HCT116 (cell line): ENCODE measurements at regions not wholly inside any gene's neighbourhood (a gene's known extent, or its start where the extent isn't known, plus 50 kb on each side); places are given as distances from the start of the nearest gene placed in this dataset.

Experiments
- ATAC-seq: fragments of 200-7000 bp; cut with Tn5 transposase; 2 replicates; pipeline ENCODE4 v1.9.1; 2020; ENCODE audit warnings: mild to moderate bottlenecking, moderate library complexity
- BruUV-seq: library from RNA; stranded (reverse); fragments of 400-500 nt; replicated peaks from 2 replicates; lab custom pipeline; 2021; lab: Mats Ljungman, UMichigan
- CTCF ChIA-PET: fragments of 300-600 bp; sonication (Branson Sonifier 250); formaldehyde crosslinking; loops from one replicate; lab custom pipeline; 2021; ENCODE audit warnings: antibody characterized with exemption; lab: Charles Lee
- POLR2A ChIA-PET: fragments of 300-600, 350-600 bp; sonication (Branson Sonifier 250); formaldehyde crosslinking; loops from one replicate; lab custom pipeline; 2021; ENCODE audit warnings: antibody characterized with exemption; lab: Charles Lee
- RAD21 ChIA-PET, 2 experiments: fragments of 300-600 bp; sonication (Branson Sonifier 250); formaldehyde crosslinking; loops; one replicate each; lab custom pipeline; 2023; ENCODE audit warnings: low total read pairs in 2 of 2; ENCODE audit not compliant: uncharacterized antibody in 2 of 2, unreplicated experiment in 2 of 2, low non-redundant PET in 1 of 2; lab: Charles Lee
- DNase-seq: peaks from one replicate; pipeline ENCODE4 v3.0.0-alpha.2; 2010; ENCODE audit warnings: low read depth, low spot score
- H2AFZ ChIP-seq: fragments of 200-600 bp; shearing (Covaris generic), sonication (generic); 2 replicates; pipeline ENCODE4 v1.6.1; 2017; ENCODE audit warnings: low read depth, mixed run types, mixed read lengths, antibody characterized with exemption, low read length; ENCODE audit not compliant: poor library complexity, severe bottlenecking
- H3K27ac ChIP-seq: 2 replicates; pipeline ENCODE4 v1.5.1; 2012; ENCODE audit warnings: low read depth, low read length
- H3K27me3 ChIP-seq: fragments of 200-600 bp; sonication (generic); 2 replicates; pipeline ENCODE4 v1.6.1; 2016; ENCODE audit warnings: mixed run types, low read length, mixed read lengths; ENCODE audit not compliant: insufficient read depth
- H3K36me3 ChIP-seq, 2 experiments: fragments of 200-500 bp in 1 of 2; fragments of 200-600 bp in 1 of 2; sonication (Bioruptor generic) in 1 of 2; sonication (generic) in 1 of 2; 2 replicates each; pipeline versions ENCODE4 v1.5.1 to v1.6.1; 2014 to 2016; ENCODE audit warnings: low read length in 2 of 2, inconsistent platforms in 1 of 2, mixed read lengths in 1 of 2, mixed run types in 1 of 2; ENCODE audit not compliant: insufficient read depth in 2 of 2, control insufficient read depth in 1 of 2
- H3K4me1 ChIP-seq, 2 experiments: fragments of 200-600 bp in 1 of 2; sonication (generic) in 1 of 2; 2 replicates each; pipeline versions ENCODE4 v1.5.1 to v1.6.1; 2012 to 2017; ENCODE audit warnings: low read length in 2 of 2, inconsistent platforms in 1 of 2, mild to moderate bottlenecking in 1 of 2, mixed read lengths in 1 of 2, mixed run types in 1 of 2, moderate library complexity in 1 of 2; ENCODE audit not compliant: insufficient read depth in 2 of 2, control insufficient read depth in 1 of 2
- H3K4me2 ChIP-seq: fragments of 200-600 bp; sonication (generic); 2 replicates; pipeline ENCODE4 v1.6.1; 2017; ENCODE audit warnings: mixed run types, low read length, mixed read lengths
- H3K4me3 ChIP-seq, 2 experiments: fragments of 200-600 bp in 1 of 2; sonication (generic) in 1 of 2; replicated peaks in 1 of 2; 2 replicates each; pipeline ENCODE4 v1.5.1; 2011 to 2016; ENCODE audit warnings: low read length in 2 of 2, control low read depth in 1 of 2, low read depth in 1 of 2, mild to moderate bottlenecking in 1 of 2, mixed read lengths in 1 of 2, mixed run types in 1 of 2
- H3K79me2 ChIP-seq: fragments of 200-600 bp; sonication (generic); 2 replicates; pipeline ENCODE4 v1.6.1; 2017; ENCODE audit warnings: mild to moderate bottlenecking, mixed run types, low read length, moderate library complexity, mixed read lengths; ENCODE audit not compliant: insufficient read depth
- H3K9ac ChIP-seq: fragments of 200-600 bp; sonication (generic); 2 replicates; pipeline ENCODE4 v1.6.1; 2016; ENCODE audit warnings: low read length, mixed read lengths
- H3K9me2 ChIP-seq: fragments of 200-600 bp; sonication (generic), shearing (Covaris generic); 2 replicates; pipeline ENCODE4 v1.6.1; 2017; ENCODE audit warnings: mixed run types, mild to moderate bottlenecking, moderate library complexity; ENCODE audit not compliant: insufficient read depth
- H3K9me3 ChIP-seq, 2 experiments: fragments of 200-500 bp in 1 of 2; fragments of 200-600 bp in 1 of 2; sonication (Bioruptor generic) in 1 of 2; sonication (generic) in 1 of 2; 2 replicates each; pipeline ENCODE4 v1.6.1; 2014 to 2017; ENCODE audit warnings: low read length in 2 of 2, mixed read lengths in 2 of 2, inconsistent platforms in 1 of 2, low read depth in 1 of 2, mild to moderate bottlenecking in 1 of 2, mixed run types in 1 of 2, moderate library complexity in 1 of 2; ENCODE audit not compliant: control insufficient read depth in 1 of 2, insufficient read depth in 1 of 2
- H4K20me1 ChIP-seq: fragments of 200-600 bp; sonication (generic), shearing (Covaris generic); 2 replicates; pipeline ENCODE4 v1.6.1; 2017; ENCODE audit warnings: mixed run types, mild to moderate bottlenecking, moderate library complexity; ENCODE audit not compliant: insufficient read depth
- CBX3 ChIP-seq: IDR thresholded peaks from 2 replicates; pipeline ENCODE4 v1.6.1; 2012; ENCODE audit warnings: low read depth
- ELF1 ChIP-seq: IDR thresholded peaks from 2 replicates; pipeline ENCODE4 v1.6.1; 2012; ENCODE audit warnings: low read depth, borderline replicate concordance
- EZH2 ChIP-seq: fragments of 200-600 bp; sonication (generic); IDR thresholded peaks from 2 replicates; pipeline ENCODE4 v1.6.1; 2017; ENCODE audit warnings: antibody characterized with exemption, mixed run types
- EZH2phosphoT487 ChIP-seq: fragments of 200-600 bp; IDR thresholded peaks from 2 replicates; pipeline ENCODE4 v1.6.1; 2018; ENCODE audit warnings: antibody characterized with exemption, borderline replicate concordance
- FOSL1 ChIP-seq: IDR thresholded peaks from 2 replicates; pipeline ENCODE4 v1.6.1; 2012; ENCODE audit warnings: low read depth
- JUND ChIP-seq: IDR thresholded peaks from 2 replicates; pipeline ENCODE4 v1.6.1; 2012
- POLR2A ChIP-seq: IDR thresholded peaks from 2 replicates; pipeline ENCODE4 v1.7.0; 2011; ENCODE audit warnings: borderline replicate concordance; ENCODE audit not compliant: insufficient read depth, insufficient read length; ENCODE audit errors: extremely low read depth
- POLR2AphosphoS5 ChIP-seq: IDR thresholded peaks from 2 replicates; pipeline ENCODE4 v1.6.1; 2011; ENCODE audit warnings: mild to moderate bottlenecking, low read depth, low read length, moderate library complexity
- RAD21 ChIP-seq: IDR thresholded peaks from 2 replicates; pipeline ENCODE4 v1.6.1; 2012; ENCODE audit warnings: low read depth, mild to moderate bottlenecking
- SIN3A ChIP-seq: IDR thresholded peaks from 2 replicates; pipeline ENCODE4 v1.6.1; 2012; ENCODE audit warnings: low read depth
- SP1 ChIP-seq: IDR thresholded peaks from 2 replicates; pipeline ENCODE4 v1.6.1; 2012; ENCODE audit warnings: low read depth
- SRF ChIP-seq: IDR thresholded peaks from 2 replicates; pipeline ENCODE4 v1.6.1; 2012; ENCODE audit warnings: low read depth
- YY1 ChIP-seq: IDR thresholded peaks from 2 replicates; pipeline ENCODE4 v1.6.1; 2011; ENCODE audit warnings: low read length, low read depth, moderate library complexity, mild to moderate bottlenecking; ENCODE audit not compliant: insufficient replicate concordance; ENCODE audit errors: extremely low read depth
- ZFX ChIP-seq: fragments of 450-650 bp; IDR thresholded peaks from 2 replicates; pipeline ENCODE4 v1.6.1; 2017
- intact Hi-C: fragments of 100-400 bp; cut with micrococcal nuclease; formaldehyde crosslinking; loops from 2 replicates; pipeline ENCODE4 v1.10.0; 2022
- TF ChIP-seq, protein P1 (sequence below): IDR thresholded peaks from 2 replicates; pipeline ENCODE4 v1.6.1; 2012
- TF ChIP-seq, protein P2 (sequence below): IDR thresholded peaks from 2 replicates; pipeline ENCODE4 v1.6.1; 2012
- TF ChIP-seq, protein P3 (sequence below): IDR thresholded peaks from 2 replicates; pipeline ENCODE4 v1.6.1; 2012; ENCODE audit warnings: low read depth
- TF ChIP-seq, protein P4 (sequence below), 3 experiments: fragments of 200-600 bp in 1 of 3; sonication (generic) in 1 of 3; IDR thresholded peaks in 2 of 3; conservative IDR thresholded peaks in 1 of 3; 2 replicates each; pipeline ENCODE4 v1.5.1; 2012 to 2017; ENCODE audit warnings: low read depth in 2 of 3, low read length in 2 of 3, antibody characterized with exemption in 1 of 3, borderline replicate concordance in 1 of 3, control low read depth in 1 of 3, mild to moderate bottlenecking in 1 of 3, mixed read lengths in 1 of 3, mixed run types in 1 of 3, moderate library complexity in 1 of 3; ENCODE audit not compliant: insufficient read depth in 1 of 3

DNA sequence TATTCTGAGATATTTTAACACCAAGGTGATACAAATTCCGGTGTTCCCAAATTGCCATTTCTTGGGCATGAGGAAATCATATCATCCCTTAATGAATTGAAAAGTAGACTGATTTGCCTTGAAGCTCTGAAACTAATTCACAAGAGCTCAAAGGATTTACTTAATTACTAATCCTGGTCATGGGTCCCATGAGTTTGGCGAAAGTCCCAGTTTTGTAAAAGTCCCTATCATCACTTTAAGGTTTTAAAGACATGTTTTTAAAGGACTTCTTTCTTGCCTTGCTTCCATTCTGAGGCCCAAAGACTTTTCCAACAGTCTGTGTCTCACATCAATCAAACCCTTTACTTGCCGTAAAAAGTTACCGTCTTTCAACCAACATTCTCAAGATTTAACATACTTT, 377.9 kb downstream of the DNAJB9 start:
- BruUV-seq: no TSS peak
- no peaks in the 10 kb centered on the region for H3K27me3 ChIP-seq
- TF ChIP-seq ELF1: no peak
- TF ChIP-seq EZH2: no peak
- no peak for TF ChIP-seq SRF
- TF ChIP-seq JUND: no peak
- no peak for TF ChIP-seq CBX3
- TF ChIP-seq, protein P1, sequence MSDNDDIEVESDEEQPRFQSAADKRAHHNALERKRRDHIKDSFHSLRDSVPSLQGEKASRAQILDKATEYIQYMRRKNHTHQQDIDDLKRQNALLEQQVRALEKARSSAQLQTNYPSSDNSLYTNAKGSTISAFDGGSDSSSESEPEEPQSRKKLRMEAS: no peak
- no peak for TF ChIP-seq FOSL1
- TF ChIP-seq, protein P2, sequence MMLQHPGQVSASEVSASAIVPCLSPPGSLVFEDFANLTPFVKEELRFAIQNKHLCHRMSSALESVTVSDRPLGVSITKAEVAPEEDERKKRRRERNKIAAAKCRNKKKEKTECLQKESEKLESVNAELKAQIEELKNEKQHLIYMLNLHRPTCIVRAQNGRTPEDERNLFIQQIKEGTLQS: no peak
- TF ChIP-seq, protein P3, sequence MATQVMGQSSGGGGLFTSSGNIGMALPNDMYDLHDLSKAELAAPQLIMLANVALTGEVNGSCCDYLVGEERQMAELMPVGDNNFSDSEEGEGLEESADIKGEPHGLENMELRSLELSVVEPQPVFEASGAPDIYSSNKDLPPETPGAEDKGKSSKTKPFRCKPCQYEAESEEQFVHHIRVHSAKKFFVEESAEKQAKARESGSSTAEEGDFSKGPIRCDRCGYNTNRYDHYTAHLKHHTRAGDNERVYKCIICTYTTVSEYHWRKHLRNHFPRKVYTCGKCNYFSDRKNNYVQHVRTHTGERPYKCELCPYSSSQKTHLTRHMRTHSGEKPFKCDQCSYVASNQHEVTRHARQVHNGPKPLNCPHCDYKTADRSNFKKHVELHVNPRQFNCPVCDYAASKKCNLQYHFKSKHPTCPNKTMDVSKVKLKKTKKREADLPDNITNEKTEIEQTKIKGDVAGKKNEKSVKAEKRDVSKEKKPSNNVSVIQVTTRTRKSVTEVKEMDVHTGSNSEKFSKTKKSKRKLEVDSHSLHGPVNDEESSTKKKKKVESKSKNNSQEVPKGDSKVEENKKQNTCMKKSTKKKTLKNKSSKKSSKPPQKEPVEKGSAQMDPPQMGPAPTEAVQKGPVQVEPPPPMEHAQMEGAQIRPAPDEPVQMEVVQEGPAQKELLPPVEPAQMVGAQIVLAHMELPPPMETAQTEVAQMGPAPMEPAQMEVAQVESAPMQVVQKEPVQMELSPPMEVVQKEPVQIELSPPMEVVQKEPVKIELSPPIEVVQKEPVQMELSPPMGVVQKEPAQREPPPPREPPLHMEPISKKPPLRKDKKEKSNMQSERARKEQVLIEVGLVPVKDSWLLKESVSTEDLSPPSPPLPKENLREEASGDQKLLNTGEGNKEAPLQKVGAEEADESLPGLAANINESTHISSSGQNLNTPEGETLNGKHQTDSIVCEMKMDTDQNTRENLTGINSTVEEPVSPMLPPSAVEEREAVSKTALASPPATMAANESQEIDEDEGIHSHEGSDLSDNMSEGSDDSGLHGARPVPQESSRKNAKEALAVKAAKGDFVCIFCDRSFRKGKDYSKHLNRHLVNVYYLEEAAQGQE: no peak
- TF ChIP-seq YY1: no peak
- TF ChIP-seq POLR2AphosphoS5: no peak
- no peak for TF ChIP-seq ZFX
- no peak for TF ChIP-seq SP1
- no peak for TF ChIP-seq EZH2phosphoT487
- TF ChIP-seq POLR2A: no peak
- TF ChIP-seq RAD21: no peak
- TF ChIP-seq SIN3A: no peak
- TF ChIP-seq, protein P4, sequence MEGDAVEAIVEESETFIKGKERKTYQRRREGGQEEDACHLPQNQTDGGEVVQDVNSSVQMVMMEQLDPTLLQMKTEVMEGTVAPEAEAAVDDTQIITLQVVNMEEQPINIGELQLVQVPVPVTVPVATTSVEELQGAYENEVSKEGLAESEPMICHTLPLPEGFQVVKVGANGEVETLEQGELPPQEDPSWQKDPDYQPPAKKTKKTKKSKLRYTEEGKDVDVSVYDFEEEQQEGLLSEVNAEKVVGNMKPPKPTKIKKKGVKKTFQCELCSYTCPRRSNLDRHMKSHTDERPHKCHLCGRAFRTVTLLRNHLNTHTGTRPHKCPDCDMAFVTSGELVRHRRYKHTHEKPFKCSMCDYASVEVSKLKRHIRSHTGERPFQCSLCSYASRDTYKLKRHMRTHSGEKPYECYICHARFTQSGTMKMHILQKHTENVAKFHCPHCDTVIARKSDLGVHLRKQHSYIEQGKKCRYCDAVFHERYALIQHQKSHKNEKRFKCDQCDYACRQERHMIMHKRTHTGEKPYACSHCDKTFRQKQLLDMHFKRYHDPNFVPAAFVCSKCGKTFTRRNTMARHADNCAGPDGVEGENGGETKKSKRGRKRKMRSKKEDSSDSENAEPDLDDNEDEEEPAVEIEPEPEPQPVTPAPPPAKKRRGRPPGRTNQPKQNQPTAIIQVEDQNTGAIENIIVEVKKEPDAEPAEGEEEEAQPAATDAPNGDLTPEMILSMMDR (IDR thresholded peaks at IDR 0.05 in 2 of 3, conservative IDR thresholded peaks at IDR 0.05 in 1 of 3; ENCODE audit: borderline replicate concordance in 1 of 3, insufficient read depth in 1 of 3, low read depth in 2 of 3, low read length in 2 of 3): no peak
- DNase-seq (no peak), ATAC-seq (no peak)
- ChIA-PET CTCF (no interaction called here), POLR2A (no interaction called here), RAD21 (no interaction called here)
- H3K4me2 ChIP-seq: no peak overlapping the region
- no peaks in the 10 kb centered on the region for H3K79me2 ChIP-seq
- H3K4me1 ChIP-seq: no peaks in the 10 kb centered on the region
- no peak overlapping the region for H3K9ac ChIP-seq
- H3K27ac ChIP-seq: no peak overlapping the region
- no peaks in the 10 kb centered on the region for H4K20me1 ChIP-seq
- H3K36me3 ChIP-seq: no peaks in the 10 kb centered on the region
- H3K4me3 ChIP-seq: no peak overlapping the region
- intact Hi-C loops: no loop called here
- H3K9me3 ChIP-seq: no peaks in the 10 kb centered on the region
- peaks cover 3% of the 10 kb centered on the region; the same call in 1 of the 2 replicates for H3K9me2 ChIP-seq
- no peak overlapping the region for H2AFZ ChIP-seq
